ENCODE measurements at regions not wholly inside any gene's neighbourhood (a gene's known extent, or its start where the extent isn't known, plus 50 kb on each side); places are given as distances from the start of the nearest gene placed in this dataset.

DNA sequence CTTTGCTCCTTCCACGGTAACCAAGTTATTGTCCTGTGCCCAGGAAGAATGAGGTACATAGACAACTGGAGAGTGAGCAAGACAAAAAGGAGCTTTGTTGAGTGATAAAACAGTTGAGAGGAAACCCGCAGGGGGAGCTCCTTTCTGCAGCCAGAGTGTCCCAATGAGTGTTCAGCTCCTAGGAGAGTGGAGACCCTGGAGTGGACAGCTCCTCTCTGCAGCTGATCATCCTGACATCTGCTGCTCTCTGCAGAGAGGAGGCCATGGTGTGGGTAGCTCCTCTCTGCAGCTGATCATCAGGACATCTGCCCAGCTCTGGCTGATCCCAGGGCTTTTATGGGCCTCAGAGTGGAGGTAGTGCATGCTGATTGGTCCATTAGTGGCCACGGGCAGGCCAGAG is 53.4 kb upstream of the PCDH15 start:
- no peaks in the 10 kb centered on the region for H3K27me3 ChIP-seq (ENCODE audit: insufficient read depth, low read length)
- H3K9ac ChIP-seq (ENCODE audit: low read depth, low read length), result no peak overlapping the region
- H3K27ac ChIP-seq (ENCODE audit: low read length), result no peak overlapping the region
- H3K4me3 ChIP-seq (ENCODE audit: low read length), result no peak overlapping the region
- no peaks in the 10 kb centered on the region for H3K9me3 ChIP-seq (ENCODE audit: insufficient read depth, low read depth, low read length)
- no peaks in the 10 kb centered on the region for H3K4me1 ChIP-seq (ENCODE audit: insufficient read depth, low read length)
- no peaks in the 10 kb centered on the region for H3K36me3 ChIP-seq (ENCODE audit: insufficient read depth, low read depth, low read length)

DNA sequence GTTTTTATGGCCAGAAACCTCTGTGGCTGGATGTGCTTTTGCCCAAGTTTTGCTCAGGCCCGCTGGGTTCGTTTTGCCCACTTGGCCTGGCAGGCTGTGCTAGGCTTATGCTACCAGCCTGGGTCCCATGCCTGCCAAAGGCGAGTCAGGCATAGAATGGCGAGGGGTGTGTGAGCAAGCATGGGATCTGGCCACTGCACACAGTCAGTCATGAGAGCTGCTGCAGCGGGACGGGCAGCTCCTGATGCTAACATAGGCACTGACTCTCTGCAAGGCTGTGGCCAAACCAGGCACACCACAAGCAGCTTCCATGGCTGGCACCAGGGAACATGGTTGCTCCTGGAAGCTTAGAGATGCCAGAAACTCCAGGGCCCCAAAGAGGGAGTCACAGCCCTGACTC is 52.9 kb upstream of the PCDH15 start:
- no peaks in the 10 kb centered on the region for H3K36me3 ChIP-seq (ENCODE audit: insufficient read depth, low read depth, low read length)

More for the DNA sequence above, 52.9 kb upstream of the PCDH15 start:
- Histone ChIP-seq H3K9me3 (ENCODE audit: insufficient read depth, low read depth, low read length) (no peaks in the 10 kb centered on the region), H3K4me3 (ENCODE audit: low read length) (no peak overlapping the region), H3K4me1 (ENCODE audit: insufficient read depth, low read length) (no peaks in the 10 kb centered on the region), H3K27me3 (ENCODE audit: insufficient read depth, low read length) (no peaks in the 10 kb centered on the region), H3K9ac (ENCODE audit: low read depth, low read length) (no peak overlapping the region), H3K27ac (ENCODE audit: low read length) (no peak overlapping the region)
